ENCODE measurements at regions not wholly inside any gene's neighbourhood (a gene's known extent, or its start where the extent isn't known, plus 50 kb on each side); places are given as distances from the start of the nearest gene placed in this dataset.

- FAIRE-seq, result no peak
Observed at GRCh38 chr10:111360260-111360925, 283.6 kb downstream of the ADRA2A start.

GRCh38 chr10:111367531-111367930, 290.7 kb downstream of the ADRA2A start:
- FAIRE-seq, result no peak

- no peak for FAIRE-seq
Observed at GRCh38 chr10:111370101-111370500, 293.3 kb downstream of the ADRA2A start.

- FAIRE-seq, result no peak
Observed at GRCh38 chr10:111373696-111374095, 296.9 kb downstream of the ADRA2A start.

GRCh38 chr10:111379534-111380187, 302.8 kb downstream of the ADRA2A start:
- FAIRE-seq, result no peak

- FAIRE-seq, result no peak
Observed at GRCh38 chr10:111384556-111384955, 307.7 kb downstream of the ADRA2A start.

- FAIRE-seq, result peak; percentile 60
Observed at GRCh38 chr10:111390813-111391563, 314.2 kb downstream of the ADRA2A start.

GRCh38 chr10:111392159-111392558, 315.3 kb downstream of the ADRA2A start:
- no peak for FAIRE-seq

GRCh38 chr10:111392910-111393309, 316.1 kb downstream of the ADRA2A start:
- FAIRE-seq, result peak; percentile 100

- FAIRE-seq, result no peak
Observed at GRCh38 chr10:111410740-111411139, 333.9 kb downstream of the ADRA2A start.

- no peak for FAIRE-seq
Observed at GRCh38 chr10:111425459-111425858, 348.6 kb downstream of the ADRA2A start.

- FAIRE-seq, result no peak
Observed at GRCh38 chr10:111429288-111430028, 352.6 kb downstream of the ADRA2A start.

GRCh38 chr10:111430070-111430469, 353.2 kb downstream of the ADRA2A start:
- no peak for FAIRE-seq

- no peak for FAIRE-seq
Observed at GRCh38 chr10:111432588-111432987, 355.8 kb downstream of the ADRA2A start.

GRCh38 chr10:111435871-111436270, 359.0 kb downstream of the ADRA2A start:
- FAIRE-seq, result no peak

GRCh38 chr10:111439034-111439842, 362.4 kb downstream of the ADRA2A start:
- no peak for FAIRE-seq

- no peak for FAIRE-seq
Observed at GRCh38 chr10:111440501-111440900, 363.7 kb downstream of the ADRA2A start.

- no peak for FAIRE-seq
Observed at GRCh38 chr10:111445667-111446066, 368.8 kb downstream of the ADRA2A start.

GRCh38 chr10:111446966-111447365, 370.1 kb downstream of the ADRA2A start:
- no peak for FAIRE-seq

GRCh38 chr10:111452153-111452552, 375.3 kb downstream of the ADRA2A start:
- FAIRE-seq, result no peak

GRCh38 chr10:111455776-111456426, 379.1 kb downstream of the ADRA2A start:
- FAIRE-seq, result peak; percentile 87

- FAIRE-seq, result no peak
Observed at GRCh38 chr10:111458256-111458655, 381.4 kb downstream of the ADRA2A start.

Measured in endometrium (tissue), 2 donors.